ENCODE measurements at regions not wholly inside any gene's neighbourhood (a gene's known extent, or its start where the extent isn't known, plus 50 kb on each side); places are given as distances from the start of the nearest gene placed in this dataset.
"Not testable (repeated sequence)": the region's sequence is repeated elsewhere in the genome, so short reads cannot be mapped to it uniquely, and the experiment has no call there.

GRCh38 chr13:47892374-47892773, 108.7 kb downstream of the SUCLA2 start:
- no peak for DNase-seq

GRCh38 chr13:47890146-47890814, 110.8 kb downstream of the SUCLA2 start:
- DNase-seq, result peak; percentile 50

GRCh38 chr13:47886314-47886713, 114.8 kb downstream of the SUCLA2 start:
- no peak for DNase-seq

GRCh38 chr13:47875201-47875600, 125.9 kb downstream of the SUCLA2 start:
- no peak for DNase-seq

- DNase-seq, result not testable (repeated sequence)
Measured at GRCh38 chr13:47873987-47874386, 127.1 kb downstream of the SUCLA2 start.

GRCh38 chr13:47873319-47873718, 127.8 kb downstream of the SUCLA2 start:
- not testable (repeated sequence) for DNase-seq

GRCh38 chr13:47869776-47870175, 131.3 kb downstream of the SUCLA2 start:
- DNase-seq, result peak; percentile 59

GRCh38 chr13:47865883-47866282, 135.2 kb downstream of the SUCLA2 start:
- no peak for DNase-seq

- no peak for DNase-seq
Measured at GRCh38 chr13:47862841-47863240, 138.2 kb downstream of the SUCLA2 start.

- DNase-seq, result peak; percentile 60
Measured at GRCh38 chr13:47859165-47859564, 141.9 kb downstream of the SUCLA2 start.

- peak; percentile 93 for DNase-seq
Measured at GRCh38 chr13:47858042-47859025, 142.7 kb downstream of the SUCLA2 start.

- DNase-seq, result peak; percentile 82
Measured at GRCh38 chr13:47853236-47853635, 147.8 kb downstream of the SUCLA2 start.

GRCh38 chr13:47846886-47847285, 154.2 kb downstream of the SUCLA2 start:
- DNase-seq, result peak; percentile 32

GRCh38 chr13:47845981-47846380, 155.1 kb downstream of the SUCLA2 start:
- DNase-seq, result no peak

- no peak for DNase-seq
Measured at GRCh38 chr13:47843005-47843404, 158.1 kb downstream of the SUCLA2 start.

- DNase-seq, result no peak
Measured at GRCh38 chr13:47841151-47841550, 159.9 kb downstream of the SUCLA2 start.

- no peak for DNase-seq
Measured at GRCh38 chr13:47837906-47838305, 163.2 kb downstream of the SUCLA2 start.

- DNase-seq, result no peak
Measured at GRCh38 chr13:47837104-47837880, 163.8 kb downstream of the SUCLA2 start.

- peak; percentile 27 for DNase-seq
Measured at GRCh38 chr13:47835470-47836228, 165.4 kb downstream of the SUCLA2 start.

- DNase-seq, result no peak
Measured at GRCh38 chr13:47832458-47832972, 168.6 kb downstream of the SUCLA2 start.

- DNase-seq, result peak; percentile 70
Measured at GRCh38 chr13:47831265-47831664, 169.8 kb downstream of the SUCLA2 start.

GRCh38 chr13:47829690-47830089, 171.4 kb downstream of the SUCLA2 start:
- peak; percentile 39 for DNase-seq
